GM23338 (cell line): ENCODE measurements at regions not wholly inside any gene's neighbourhood (a gene's known extent, or its start where the extent isn't known, plus 50 kb on each side); places are given as distances from the start of the nearest gene placed in this dataset.
A peak's percentile ranks its signal among the peaks of the same experiment; 100 is the strongest.

Experiments used
- ATAC-seq: fragments of 200-7000 bp; cut with Tn5 transposase; 3 replicates; pipeline ENCODE4 v1.9.1; 2020
- DNase-seq: peaks from one replicate; pipeline ENCODE4 v3.0.0-alpha.2; 2015; ENCODE audit warnings: low spot score
- H2AFZ ChIP-seq: fragments of 200-600 bp; sonication (generic); 2 replicates; pipeline ENCODE4 v1.8.0; 2016; ENCODE audit warnings: antibody characterized with exemption, mild to moderate bottlenecking, moderate library complexity
- H3F3A ChIP-seq: fragments of 200-600 bp; sonication (generic); replicated peaks from 2 replicates; pipeline ENCODE4 v1.8.0; 2017; ENCODE audit warnings: antibody characterized with exemption, mixed run types, low read depth
- H3K27ac ChIP-seq: fragments of 200-600 bp; sonication (generic); 2 replicates; pipeline ENCODE4 v1.6.1; 2016; ENCODE audit warnings: low read depth
- H3K27me3 ChIP-seq: fragments of 200-600 bp; sonication (generic); 2 replicates; pipeline ENCODE4 v1.8.0; 2016; ENCODE audit warnings: mild to moderate bottlenecking, mixed run types, moderate library complexity; ENCODE audit not compliant: insufficient read depth
- H3K36me3 ChIP-seq: fragments of 200-600 bp; sonication (generic); 2 replicates; pipeline ENCODE4 v1.8.0; 2016; ENCODE audit warnings: mild to moderate bottlenecking; ENCODE audit not compliant: insufficient read depth
- H3K4me1 ChIP-seq: fragments of 200-600 bp; sonication (generic); 2 replicates; pipeline ENCODE4 v1.8.0; 2016; ENCODE audit warnings: mild to moderate bottlenecking, moderate library complexity; ENCODE audit not compliant: insufficient read depth
- H3K4me2 ChIP-seq: fragments of 200-600 bp; sonication (generic); 2 replicates; pipeline ENCODE4 v1.7.1; 2017; ENCODE audit warnings: mixed run types
- H3K4me3 ChIP-seq: fragments of 200-600 bp; sonication (generic); 2 replicates; pipeline ENCODE4 v1.6.1; 2016; ENCODE audit warnings: mixed run types
- H3K79me2 ChIP-seq: fragments of 200-600 bp; sonication (generic); replicated peaks from 2 replicates; pipeline ENCODE4 v1.8.0; 2017; ENCODE audit warnings: mild to moderate bottlenecking; ENCODE audit not compliant: insufficient read depth
- H3K9me2 ChIP-seq: fragments of 200-600 bp; sonication (generic); 2 replicates; pipeline ENCODE4 v1.8.0; 2017; ENCODE audit not compliant: insufficient read depth
- H4K20me1 ChIP-seq: fragments of 200-600 bp; sonication (generic); replicated peaks from 2 replicates; pipeline ENCODE4 v1.8.0; 2017; ENCODE audit warnings: mild to moderate bottlenecking; ENCODE audit not compliant: insufficient read depth
- H3K27ac Mint-ChIP-seq: 2 replicates; pipeline ENCODE4 v1.8.0; 2020; ENCODE audit warnings: inconsistent platforms, mild to moderate bottlenecking, moderate library complexity, mixed read lengths
- H3K27me3 Mint-ChIP-seq: 3 replicates; pipeline ENCODE4 v1.8.0; 2022; ENCODE audit warnings: low read depth, mild to moderate bottlenecking, moderate library complexity, mixed read lengths, inconsistent platforms; ENCODE audit not compliant: insufficient read depth, poor library complexity
- H3K36me3 Mint-ChIP-seq: 3 replicates; pipeline ENCODE4 v1.8.0; 2021; ENCODE audit warnings: low read depth, mild to moderate bottlenecking, inconsistent platforms, moderate library complexity, mixed read lengths
- H3K4me1 Mint-ChIP-seq: 3 replicates; pipeline ENCODE4 v1.8.0; 2020; ENCODE audit warnings: mild to moderate bottlenecking, inconsistent platforms, mixed read lengths
- H3K4me3 Mint-ChIP-seq: 3 replicates; pipeline ENCODE4 v1.8.0; 2021; ENCODE audit warnings: moderate library complexity, mild to moderate bottlenecking, inconsistent platforms, mixed read lengths
- H3K9me3 Mint-ChIP-seq: 3 replicates; pipeline ENCODE4 v1.8.0; 2020; ENCODE audit warnings: moderate library complexity, mild to moderate bottlenecking, inconsistent platforms, mixed read lengths
- CREB1 ChIP-seq: fragments of 250-450 bp; sonication (Bioruptor Pico); IDR thresholded peaks from 2 replicates; pipeline ENCODE4 v1.5.0; 2020; ENCODE audit warnings: low read depth, mild to moderate bottlenecking, moderate library complexity
- EZH2 ChIP-seq: fragments of 200-600 bp; sonication (generic); IDR thresholded peaks from one replicate; pipeline ENCODE4 v1.8.0; 2017; ENCODE audit warnings: antibody characterized with exemption, mild to moderate bottlenecking, low read depth; ENCODE audit not compliant: unreplicated experiment
- EZH2phosphoT487 ChIP-seq: fragments of 200-600 bp; sonication (generic); IDR thresholded peaks from one replicate; pipeline ENCODE4 v1.8.1; 2018; ENCODE audit warnings: antibody characterized with exemption; ENCODE audit not compliant: unreplicated experiment
- JUNB ChIP-seq: IDR thresholded peaks from one replicate; pipeline ENCODE4 v1.6.1; 2016; ENCODE audit warnings: antibody characterized with exemption; ENCODE audit not compliant: unreplicated experiment
- NANOG ChIP-seq: IDR thresholded peaks from 2 replicates; pipeline ENCODE4 v1.6.1; 2016; ENCODE audit warnings: antibody characterized with exemption, borderline replicate concordance
- POLR2AphosphoS5 ChIP-seq: IDR thresholded peaks from 2 replicates; pipeline ENCODE4 v1.6.1; 2016; ENCODE audit warnings: antibody characterized with exemption, low read depth
- STAT1 ChIP-seq: IDR thresholded peaks from one replicate; pipeline ENCODE4 v1.6.1; 2016; ENCODE audit warnings: antibody characterized with exemption; ENCODE audit not compliant: unreplicated experiment
- ZNF114 ChIP-seq: fragments of 250-450 bp; sonication (Bioruptor Pico); IDR thresholded peaks from 2 replicates; pipeline ENCODE4 v1.5.0; 2020; ENCODE audit warnings: mild to moderate bottlenecking, moderate library complexity
- ZNF331 ChIP-seq: fragments of 250-450 bp; sonication (Bioruptor Pico); IDR thresholded peaks from 2 replicates; pipeline ENCODE4 v1.5.0; 2020; ENCODE audit warnings: low read depth, mild to moderate bottlenecking, moderate library complexity
- TF ChIP-seq, protein P1 (sequence below): fragments of 250-450 bp; sonication (Bioruptor Pico); IDR thresholded peaks from 2 replicates; pipeline ENCODE4 v1.5.0; 2020; ENCODE audit warnings: mild to moderate bottlenecking, moderate library complexity
- TF ChIP-seq, protein P2 (sequence below): IDR thresholded peaks from 2 replicates; pipeline ENCODE4 v1.6.1; 2016; ENCODE audit warnings: antibody characterized with exemption
- TF ChIP-seq, protein P3 (sequence below), 2 experiments: fragments of 200-600 bp in 1 of 2; sonication (generic) in 1 of 2; conservative IDR thresholded peaks; 2 replicates each; pipeline versions ENCODE4 v1.5.1 to v1.6.1; 2016 to 2017; ENCODE audit warnings: antibody characterized with exemption in 2 of 2, low read depth in 2 of 2, mild to moderate bottlenecking in 2 of 2, moderate library complexity in 1 of 2
- TF ChIP-seq, protein P4 (sequence below): IDR thresholded peaks from one replicate; pipeline ENCODE4 v1.6.1; 2018; ENCODE audit warnings: antibody characterized with exemption; ENCODE audit not compliant: unreplicated experiment

DNA sequence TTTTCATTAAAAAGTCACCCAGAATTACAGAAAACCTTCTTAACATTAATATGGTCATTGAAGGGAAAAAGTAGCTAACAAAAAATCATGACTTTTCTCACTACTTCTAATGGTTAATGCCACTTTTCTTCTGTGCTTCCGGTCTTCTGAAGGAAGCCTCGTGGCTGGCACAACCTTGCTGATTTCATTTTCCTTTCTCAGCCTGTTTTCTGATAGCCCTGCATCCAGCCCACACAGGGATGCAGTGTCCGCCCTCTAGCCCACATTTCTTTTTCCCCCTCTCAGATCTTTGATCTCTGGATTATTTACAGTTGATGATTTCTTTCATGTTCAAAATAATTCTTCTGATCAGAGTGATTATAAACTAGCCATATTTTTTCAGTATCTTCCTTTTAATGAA, 655.4 kb upstream of the EPHA7 start:
- Histone ChIP-seq H3K4me2 (peak overlapping the region; percentile 44), H3K27me3 (no peaks in the 10 kb centered on the region), H3K79me2 (no peaks in the 10 kb centered on the region), H3F3A (no peaks in the 10 kb centered on the region), H3K4me3 (0 out of 2 replicates have a peak overlapping the region, but pooled peaks have one; percentile 2), H3K9me2 (no peaks in the 10 kb centered on the region), H3K27ac (peak overlapping the region; percentile 10; the same call in 1 of the 2 replicates), H2AFZ (no peak overlapping the region), H3K36me3 (no peaks in the 10 kb centered on the region), H3K4me1 (peaks cover 31% of the 10 kb centered on the region), H4K20me1 (no peaks in the 10 kb centered on the region)
- H3K9me3 Mint-ChIP-seq: no peaks in the 10 kb centered on the region
- ATAC-seq (peak; percentile 71; the same call in 2 of the 3 replicates), DNase-seq (peak; percentile 23)
- TF ChIP-seq, protein P1, sequence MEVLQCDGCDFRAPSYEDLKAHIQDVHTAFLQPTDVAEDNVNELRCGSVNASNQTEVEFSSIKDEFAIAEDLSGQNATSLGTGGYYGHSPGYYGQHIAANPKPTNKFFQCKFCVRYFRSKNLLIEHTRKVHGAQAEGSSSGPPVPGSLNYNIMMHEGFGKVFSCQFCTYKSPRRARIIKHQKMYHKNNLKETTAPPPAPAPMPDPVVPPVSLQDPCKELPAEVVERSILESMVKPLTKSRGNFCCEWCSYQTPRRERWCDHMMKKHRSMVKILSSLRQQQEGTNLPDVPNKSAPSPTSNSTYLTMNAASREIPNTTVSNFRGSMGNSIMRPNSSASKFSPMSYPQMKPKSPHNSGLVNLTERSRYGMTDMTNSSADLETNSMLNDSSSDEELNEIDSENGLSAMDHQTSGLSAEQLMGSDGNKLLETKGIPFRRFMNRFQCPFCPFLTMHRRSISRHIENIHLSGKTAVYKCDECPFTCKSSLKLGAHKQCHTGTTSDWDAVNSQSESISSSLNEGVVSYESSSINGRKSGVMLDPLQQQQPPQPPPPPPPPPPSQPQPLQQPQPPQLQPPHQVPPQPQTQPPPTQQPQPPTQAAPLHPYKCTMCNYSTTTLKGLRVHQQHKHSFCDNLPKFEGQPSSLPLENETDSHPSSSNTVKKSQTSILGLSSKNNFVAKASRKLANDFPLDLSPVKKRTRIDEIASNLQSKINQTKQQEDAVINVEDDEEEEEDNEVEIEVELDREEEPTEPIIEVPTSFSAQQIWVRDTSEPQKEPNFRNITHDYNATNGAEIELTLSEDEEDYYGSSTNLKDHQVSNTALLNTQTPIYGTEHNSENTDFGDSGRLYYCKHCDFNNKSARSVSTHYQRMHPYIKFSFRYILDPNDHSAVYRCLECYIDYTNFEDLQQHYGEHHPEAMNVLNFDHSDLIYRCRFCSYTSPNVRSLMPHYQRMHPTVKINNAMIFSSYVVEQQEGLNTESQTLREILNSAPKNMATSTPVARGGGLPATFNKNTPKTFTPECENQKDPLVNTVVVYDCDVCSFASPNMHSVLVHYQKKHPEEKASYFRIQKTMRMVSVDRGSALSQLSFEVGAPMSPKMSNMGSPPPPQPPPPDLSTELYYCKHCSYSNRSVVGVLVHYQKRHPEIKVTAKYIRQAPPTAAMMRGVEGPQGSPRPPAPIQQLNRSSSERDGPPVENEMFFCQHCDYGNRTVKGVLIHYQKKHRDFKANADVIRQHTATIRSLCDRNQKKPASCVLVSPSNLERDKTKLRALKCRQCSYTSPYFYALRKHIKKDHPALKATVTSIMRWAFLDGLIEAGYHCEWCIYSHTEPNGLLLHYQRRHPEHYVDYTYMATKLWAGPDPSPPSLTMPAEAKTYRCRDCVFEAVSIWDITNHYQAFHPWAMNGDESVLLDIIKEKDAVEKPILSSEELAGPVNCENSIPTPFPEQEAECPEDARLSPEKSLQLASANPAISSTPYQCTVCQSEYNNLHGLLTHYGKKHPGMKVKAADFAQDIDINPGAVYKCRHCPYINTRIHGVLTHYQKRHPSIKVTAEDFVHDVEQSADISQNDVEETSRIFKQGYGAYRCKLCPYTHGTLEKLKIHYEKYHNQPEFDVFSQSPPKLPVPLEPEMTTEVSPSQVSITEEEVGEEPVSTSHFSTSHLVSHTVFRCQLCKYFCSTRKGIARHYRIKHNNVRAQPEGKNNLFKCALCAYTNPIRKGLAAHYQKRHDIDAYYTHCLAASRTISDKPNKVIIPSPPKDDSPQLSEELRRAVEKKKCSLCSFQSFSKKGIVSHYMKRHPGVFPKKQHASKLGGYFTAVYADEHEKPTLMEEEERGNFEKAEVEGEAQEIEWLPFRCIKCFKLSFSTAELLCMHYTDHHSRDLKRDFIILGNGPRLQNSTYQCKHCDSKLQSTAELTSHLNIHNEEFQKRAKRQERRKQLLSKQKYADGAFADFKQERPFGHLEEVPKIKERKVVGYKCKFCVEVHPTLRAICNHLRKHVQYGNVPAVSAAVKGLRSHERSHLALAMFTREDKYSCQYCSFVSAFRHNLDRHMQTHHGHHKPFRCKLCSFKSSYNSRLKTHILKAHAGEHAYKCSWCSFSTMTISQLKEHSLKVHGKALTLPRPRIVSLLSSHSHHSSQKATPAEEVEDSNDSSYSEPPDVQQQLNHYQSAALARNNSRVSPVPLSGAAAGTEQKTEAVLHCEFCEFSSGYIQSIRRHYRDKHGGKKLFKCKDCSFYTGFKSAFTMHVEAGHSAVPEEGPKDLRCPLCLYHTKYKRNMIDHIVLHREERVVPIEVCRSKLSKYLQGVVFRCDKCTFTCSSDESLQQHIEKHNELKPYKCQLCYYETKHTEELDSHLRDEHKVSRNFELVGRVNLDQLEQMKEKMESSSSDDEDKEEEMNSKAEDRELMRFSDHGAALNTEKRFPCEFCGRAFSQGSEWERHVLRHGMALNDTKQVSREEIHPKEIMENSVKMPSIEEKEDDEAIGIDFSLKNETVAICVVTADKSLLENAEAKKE (CRISPR knock-in tag): no peak
- TF ChIP-seq EZH2phosphoT487 (no peak), CREB1 (CRISPR knock-in tag) (no peak), JUNB (no peak), NANOG (no peak), POLR2AphosphoS5 (no peak), ZNF331 (no peak), ZNF114 (CRISPR knock-in tag) (no peak), EZH2 (no peak), STAT1 (no peak)
- TF ChIP-seq, protein P2, sequence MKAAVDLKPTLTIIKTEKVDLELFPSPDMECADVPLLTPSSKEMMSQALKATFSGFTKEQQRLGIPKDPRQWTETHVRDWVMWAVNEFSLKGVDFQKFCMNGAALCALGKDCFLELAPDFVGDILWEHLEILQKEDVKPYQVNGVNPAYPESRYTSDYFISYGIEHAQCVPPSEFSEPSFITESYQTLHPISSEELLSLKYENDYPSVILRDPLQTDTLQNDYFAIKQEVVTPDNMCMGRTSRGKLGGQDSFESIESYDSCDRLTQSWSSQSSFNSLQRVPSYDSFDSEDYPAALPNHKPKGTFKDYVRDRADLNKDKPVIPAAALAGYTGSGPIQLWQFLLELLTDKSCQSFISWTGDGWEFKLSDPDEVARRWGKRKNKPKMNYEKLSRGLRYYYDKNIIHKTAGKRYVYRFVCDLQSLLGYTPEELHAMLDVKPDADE: no peak
- TF ChIP-seq, protein P3, sequence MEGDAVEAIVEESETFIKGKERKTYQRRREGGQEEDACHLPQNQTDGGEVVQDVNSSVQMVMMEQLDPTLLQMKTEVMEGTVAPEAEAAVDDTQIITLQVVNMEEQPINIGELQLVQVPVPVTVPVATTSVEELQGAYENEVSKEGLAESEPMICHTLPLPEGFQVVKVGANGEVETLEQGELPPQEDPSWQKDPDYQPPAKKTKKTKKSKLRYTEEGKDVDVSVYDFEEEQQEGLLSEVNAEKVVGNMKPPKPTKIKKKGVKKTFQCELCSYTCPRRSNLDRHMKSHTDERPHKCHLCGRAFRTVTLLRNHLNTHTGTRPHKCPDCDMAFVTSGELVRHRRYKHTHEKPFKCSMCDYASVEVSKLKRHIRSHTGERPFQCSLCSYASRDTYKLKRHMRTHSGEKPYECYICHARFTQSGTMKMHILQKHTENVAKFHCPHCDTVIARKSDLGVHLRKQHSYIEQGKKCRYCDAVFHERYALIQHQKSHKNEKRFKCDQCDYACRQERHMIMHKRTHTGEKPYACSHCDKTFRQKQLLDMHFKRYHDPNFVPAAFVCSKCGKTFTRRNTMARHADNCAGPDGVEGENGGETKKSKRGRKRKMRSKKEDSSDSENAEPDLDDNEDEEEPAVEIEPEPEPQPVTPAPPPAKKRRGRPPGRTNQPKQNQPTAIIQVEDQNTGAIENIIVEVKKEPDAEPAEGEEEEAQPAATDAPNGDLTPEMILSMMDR (conservative IDR thresholded peaks at IDR 0.05; ENCODE audit: low read depth in 2 of 2): no peak
- TF ChIP-seq, protein P4, sequence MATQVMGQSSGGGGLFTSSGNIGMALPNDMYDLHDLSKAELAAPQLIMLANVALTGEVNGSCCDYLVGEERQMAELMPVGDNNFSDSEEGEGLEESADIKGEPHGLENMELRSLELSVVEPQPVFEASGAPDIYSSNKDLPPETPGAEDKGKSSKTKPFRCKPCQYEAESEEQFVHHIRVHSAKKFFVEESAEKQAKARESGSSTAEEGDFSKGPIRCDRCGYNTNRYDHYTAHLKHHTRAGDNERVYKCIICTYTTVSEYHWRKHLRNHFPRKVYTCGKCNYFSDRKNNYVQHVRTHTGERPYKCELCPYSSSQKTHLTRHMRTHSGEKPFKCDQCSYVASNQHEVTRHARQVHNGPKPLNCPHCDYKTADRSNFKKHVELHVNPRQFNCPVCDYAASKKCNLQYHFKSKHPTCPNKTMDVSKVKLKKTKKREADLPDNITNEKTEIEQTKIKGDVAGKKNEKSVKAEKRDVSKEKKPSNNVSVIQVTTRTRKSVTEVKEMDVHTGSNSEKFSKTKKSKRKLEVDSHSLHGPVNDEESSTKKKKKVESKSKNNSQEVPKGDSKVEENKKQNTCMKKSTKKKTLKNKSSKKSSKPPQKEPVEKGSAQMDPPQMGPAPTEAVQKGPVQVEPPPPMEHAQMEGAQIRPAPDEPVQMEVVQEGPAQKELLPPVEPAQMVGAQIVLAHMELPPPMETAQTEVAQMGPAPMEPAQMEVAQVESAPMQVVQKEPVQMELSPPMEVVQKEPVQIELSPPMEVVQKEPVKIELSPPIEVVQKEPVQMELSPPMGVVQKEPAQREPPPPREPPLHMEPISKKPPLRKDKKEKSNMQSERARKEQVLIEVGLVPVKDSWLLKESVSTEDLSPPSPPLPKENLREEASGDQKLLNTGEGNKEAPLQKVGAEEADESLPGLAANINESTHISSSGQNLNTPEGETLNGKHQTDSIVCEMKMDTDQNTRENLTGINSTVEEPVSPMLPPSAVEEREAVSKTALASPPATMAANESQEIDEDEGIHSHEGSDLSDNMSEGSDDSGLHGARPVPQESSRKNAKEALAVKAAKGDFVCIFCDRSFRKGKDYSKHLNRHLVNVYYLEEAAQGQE: no peak
- H3K27ac Mint-ChIP-seq: peak overlapping the region; percentile 88
- H3K36me3 Mint-ChIP-seq: no peaks in the 10 kb centered on the region
- peaks cover 26% of the 10 kb centered on the region for H3K4me1 Mint-ChIP-seq
- H3K4me3 Mint-ChIP-seq: no peak overlapping the region
- H3K27me3 Mint-ChIP-seq: no peaks in the 10 kb centered on the region
